GM12878 (cell line): ENCODE measurements at regions not wholly inside any gene's neighbourhood (a gene's known extent, or its start where the extent isn't known, plus 50 kb on each side); places are given as distances from the start of the nearest gene placed in this dataset.

Source experiments
- EZH2 ChIP-seq: IDR thresholded peaks from 2 replicates; pipeline ENCODE4 v1.6.1; 2012; ENCODE audit warnings: low read depth, mild to moderate bottlenecking, control low read depth, inconsistent platforms, low read length, borderline replicate concordance; ENCODE audit not compliant: control insufficient read depth
- NFYB ChIP-seq: IDR thresholded peaks from 2 replicates; pipeline ENCODE4 v1.6.1; 2011; ENCODE audit warnings: low read depth, mild to moderate bottlenecking, low read length, improper control_type of control experiment, moderate library complexity; ENCODE audit not compliant: insufficient read depth
- POLR2A ChIP-seq: IDR thresholded peaks from 2 replicates; pipeline ENCODE4 v1.6.1; 2011; ENCODE audit warnings: low read depth, mild to moderate bottlenecking, low read length

DNA sequence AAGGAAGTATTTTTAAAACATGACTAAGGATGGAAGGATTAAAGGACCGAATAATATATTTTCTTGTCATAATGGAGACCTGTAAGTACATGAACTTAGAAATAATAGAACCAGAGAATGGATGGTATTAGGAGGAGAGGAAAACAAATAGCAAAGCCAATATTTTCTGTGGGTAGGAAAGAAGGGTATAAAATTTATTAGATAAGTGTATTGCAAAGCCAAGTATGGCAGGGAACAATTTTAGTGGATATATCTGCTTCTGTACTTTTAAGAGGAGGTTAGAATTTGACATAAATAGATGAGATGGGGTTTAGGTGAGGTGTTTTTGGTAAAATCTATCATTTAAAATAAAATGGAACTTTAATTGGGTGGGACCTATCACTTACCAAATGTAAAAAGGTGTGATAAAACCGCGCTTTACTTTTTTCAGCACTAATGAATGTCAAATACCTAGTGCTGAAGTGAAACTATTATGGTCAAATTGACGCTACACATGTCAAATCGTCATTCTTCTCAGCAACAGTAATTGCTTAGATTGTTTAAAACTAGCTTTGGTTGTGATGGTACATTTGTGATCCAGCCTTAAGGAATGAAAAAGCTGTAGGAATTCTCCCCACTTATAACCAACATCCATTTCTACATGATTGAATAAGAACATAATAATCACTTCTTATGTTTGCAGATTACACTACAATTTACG lies 78.1 kb upstream of the ZEB2 start:
- TF ChIP-seq EZH2: no peak
- TF ChIP-seq POLR2A: no peak
- TF ChIP-seq NFYB: no peak
